Endothelial cell of umbilical vein (primary cell): ENCODE measurements at regions not wholly inside any gene's neighbourhood (a gene's known extent, or its start where the extent isn't known, plus 50 kb on each side); places are given as distances from the start of the nearest gene placed in this dataset.

Experiments
- EZH2 ChIP-seq: IDR thresholded peaks from 2 replicates; pipeline ENCODE4 v1.6.1; 2012; ENCODE audit warnings: borderline replicate concordance, low read depth, mild to moderate bottlenecking, moderate library complexity, low read length, inconsistent platforms; ENCODE audit not compliant: severe bottlenecking
- FOS ChIP-seq: IDR thresholded peaks from 2 replicates; pipeline ENCODE4 v1.6.1; 2011; ENCODE audit warnings: mild to moderate bottlenecking, low read length, moderate library complexity, borderline replicate concordance; ENCODE audit not compliant: insufficient read depth
- MAX ChIP-seq: IDR thresholded peaks from 2 replicates; pipeline ENCODE4 v1.6.1; 2011; ENCODE audit not compliant: insufficient read depth, insufficient read length

- no peak for TF ChIP-seq MAX
- TF ChIP-seq EZH2, result no peak
- TF ChIP-seq FOS, result no peak
These were observed 172.2 kb upstream of the ID2 start for GRCh38 chr2:8509621-8510020.
